Adipocyte (in vitro differentiated cells): ENCODE measurements at regions not wholly inside any gene's neighbourhood (a gene's known extent, or its start where the extent isn't known, plus 50 kb on each side); places are given as distances from the start of the nearest gene placed in this dataset.
"Not testable (repeated sequence)": the region's sequence is repeated elsewhere in the genome, so short reads cannot be mapped to it uniquely, and the experiment has no call there.

ENCODE experiments used
- DNase-seq: peaks from one replicate; pipeline ENCODE4 v3.0.0-alpha.2; 2015; ENCODE audit warnings: low read depth
- H3K27me3 ChIP-seq: replicated peaks from 2 replicates; pipeline ENCODE4 v1.7.0; 2013; ENCODE audit warnings: mild to moderate bottlenecking, low read length, moderate library complexity; ENCODE audit not compliant: control insufficient read depth, insufficient read depth
- H3K36me3 ChIP-seq: 2 replicates; pipeline ENCODE4 v1.7.0; 2013; ENCODE audit warnings: low read length, mild to moderate bottlenecking, moderate library complexity; ENCODE audit not compliant: control insufficient read depth, insufficient read depth, severe bottlenecking
- H3K4me1 ChIP-seq: 2 replicates; pipeline ENCODE4 v1.7.0; 2013; ENCODE audit warnings: mild to moderate bottlenecking, low read length, moderate library complexity; ENCODE audit not compliant: control insufficient read depth, insufficient read depth
- H3K4me3 ChIP-seq: 2 replicates; pipeline ENCODE4 v1.7.0; 2013; ENCODE audit warnings: mild to moderate bottlenecking, low read length, moderate library complexity
- H3K9ac ChIP-seq: 2 replicates; pipeline ENCODE4 v1.7.0; 2013; ENCODE audit warnings: mild to moderate bottlenecking, low read length, moderate library complexity
- H3K9me3 ChIP-seq: 2 replicates; pipeline ENCODE4 v1.7.0; 2013; ENCODE audit warnings: mild to moderate bottlenecking, low read length, moderate library complexity; ENCODE audit not compliant: control insufficient read depth

- Histone ChIP-seq H3K36me3 (no peaks in the 10 kb centered on the region), H3K9me3 (no peaks in the 10 kb centered on the region), H3K27me3 (no peaks in the 10 kb centered on the region), H3K4me3 (no peak overlapping the region), H3K9ac (peak overlapping the region; percentile 40), H3K4me1 (peaks cover 9% of the 10 kb centered on the region)
- no peak for DNase-seq
Measured at GRCh38 chr6:18042536-18043145, 55.2 kb upstream of the KIF13A start.

GRCh38 chr6:18039481-18039880, 52.0 kb upstream of the KIF13A start:
- no peak overlapping the region for H3K9ac ChIP-seq
- H3K4me1 ChIP-seq = peaks cover 9% of the 10 kb centered on the region
- no peaks in the 10 kb centered on the region for H3K36me3 ChIP-seq
- no peaks in the 10 kb centered on the region for H3K9me3 ChIP-seq
- no peak overlapping the region for H3K4me3 ChIP-seq
- DNase-seq = no peak
- H3K27me3 ChIP-seq = no peaks in the 10 kb centered on the region

- DNase-seq, H3K9me3 ChIP-seq, H3K4me3 ChIP-seq, H3K4me1 ChIP-seq, H3K27me3 ChIP-seq, H3K9ac ChIP-seq, H3K36me3 ChIP-seq: not testable (repeated sequence)
Measured at GRCh38 chr6:18038235-18038634, 50.8 kb upstream of the KIF13A start.
